HEK293T (cell line): ENCODE measurements at regions not wholly inside any gene's neighbourhood (a gene's known extent, or its start where the extent isn't known, plus 50 kb on each side); places are given as distances from the start of the nearest gene placed in this dataset.

Experiments
- ELF4 ChIP-seq: fragments of 450-650 bp; IDR thresholded peaks from 2 replicates; pipeline ENCODE4 v1.6.1; 2017; ENCODE audit warnings: antibody characterized with exemption
- HDGF ChIP-seq: fragments of 450-650 bp; IDR thresholded peaks from 2 replicates; pipeline ENCODE4 v1.6.1; 2017; ENCODE audit warnings: antibody characterized with exemption, borderline replicate concordance
- LEF1 ChIP-seq: fragments of 450-650 bp; IDR thresholded peaks from 2 replicates; pipeline ENCODE4 v1.6.1; 2017; ENCODE audit warnings: mild to moderate bottlenecking, borderline replicate concordance
- TF ChIP-seq, protein P1 (sequence below): fragments of 450-650 bp; IDR thresholded peaks from 2 replicates; pipeline ENCODE4 v1.6.1; 2016

DNA sequence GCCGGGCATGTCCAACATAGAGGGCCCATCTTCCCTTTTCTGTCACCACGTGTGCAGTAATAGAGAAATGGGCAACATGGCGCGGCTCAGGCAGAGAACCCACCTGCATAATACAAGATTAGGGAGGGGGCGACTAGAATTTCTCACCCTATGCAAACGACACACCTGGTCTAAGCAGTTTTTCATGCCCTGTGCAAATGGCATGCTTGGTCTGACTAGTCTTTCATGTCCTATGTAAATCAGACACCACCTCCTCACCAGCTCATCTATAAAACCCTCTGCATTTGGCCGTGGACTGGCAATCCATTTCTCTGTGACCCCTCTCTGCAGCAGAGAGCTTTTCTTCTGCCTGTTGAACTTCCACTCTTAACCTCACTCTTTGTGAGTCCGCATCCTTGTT lies 180.2 kb upstream of the PZP start:
- TF ChIP-seq ELF4: no peak
- TF ChIP-seq LEF1: no peak
- TF ChIP-seq HDGF: no peak
- TF ChIP-seq, protein P1, sequence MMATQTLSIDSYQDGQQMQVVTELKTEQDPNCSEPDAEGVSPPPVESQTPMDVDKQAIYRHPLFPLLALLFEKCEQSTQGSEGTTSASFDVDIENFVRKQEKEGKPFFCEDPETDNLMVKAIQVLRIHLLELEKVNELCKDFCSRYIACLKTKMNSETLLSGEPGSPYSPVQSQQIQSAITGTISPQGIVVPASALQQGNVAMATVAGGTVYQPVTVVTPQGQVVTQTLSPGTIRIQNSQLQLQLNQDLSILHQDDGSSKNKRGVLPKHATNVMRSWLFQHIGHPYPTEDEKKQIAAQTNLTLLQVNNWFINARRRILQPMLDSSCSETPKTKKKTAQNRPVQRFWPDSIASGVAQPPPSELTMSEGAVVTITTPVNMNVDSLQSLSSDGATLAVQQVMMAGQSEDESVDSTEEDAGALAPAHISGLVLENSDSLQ: no peak
